ENCODE measurements at regions not wholly inside any gene's neighbourhood (a gene's known extent, or its start where the extent isn't known, plus 50 kb on each side); places are given as distances from the start of the nearest gene placed in this dataset.
"Not testable (repeated sequence)": the region's sequence is repeated elsewhere in the genome, so short reads cannot be mapped to it uniquely, and the experiment has no call there.

DNA sequence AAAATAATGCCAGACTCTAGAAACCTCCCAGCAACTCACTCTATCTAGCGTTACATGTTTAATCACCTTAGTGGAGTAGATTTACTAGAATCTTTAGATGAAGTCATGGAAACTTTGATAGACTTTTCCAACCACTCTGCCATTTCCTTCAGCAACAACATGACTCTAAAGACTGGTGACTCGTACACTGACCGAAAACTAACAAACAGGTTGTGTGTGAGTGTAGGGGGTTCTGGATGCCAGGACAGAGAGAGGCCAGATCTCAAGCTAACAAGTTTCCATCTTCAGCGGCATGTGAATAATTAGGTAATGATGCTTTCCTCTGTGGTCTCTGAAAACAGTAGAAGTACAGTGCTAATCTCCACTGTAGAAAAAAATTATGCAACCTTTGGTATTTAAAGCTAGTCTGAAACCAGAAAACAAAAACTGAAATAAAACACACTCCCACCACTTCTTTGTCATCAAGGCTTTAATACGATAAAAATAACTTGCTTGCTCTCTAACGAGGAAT, 286.4 kb downstream of the PRDM5 start:
- no peak for DNase-seq (ENCODE audit: low spot score)

DNA sequence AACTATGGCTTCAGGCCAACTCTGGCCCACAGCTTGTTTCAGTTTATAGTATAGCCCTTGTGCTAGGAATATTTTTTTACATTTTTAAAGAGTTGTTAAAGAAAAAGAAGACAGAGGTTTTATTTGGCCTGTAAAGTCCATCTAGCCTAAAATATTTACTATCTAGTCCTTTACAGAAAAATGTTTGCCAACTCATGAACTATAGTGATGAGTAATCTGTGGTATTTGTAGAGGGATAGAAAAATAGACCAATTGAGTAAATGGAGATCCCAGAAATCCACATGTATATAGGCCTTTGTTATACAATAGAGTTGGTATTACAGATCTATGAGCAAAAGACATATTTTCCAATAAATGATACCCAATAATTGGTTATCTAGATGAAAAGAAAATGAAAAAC, 288.7 kb downstream of the PRDM5 start:
- DNase-seq (ENCODE audit: low spot score): no peak

DNA sequence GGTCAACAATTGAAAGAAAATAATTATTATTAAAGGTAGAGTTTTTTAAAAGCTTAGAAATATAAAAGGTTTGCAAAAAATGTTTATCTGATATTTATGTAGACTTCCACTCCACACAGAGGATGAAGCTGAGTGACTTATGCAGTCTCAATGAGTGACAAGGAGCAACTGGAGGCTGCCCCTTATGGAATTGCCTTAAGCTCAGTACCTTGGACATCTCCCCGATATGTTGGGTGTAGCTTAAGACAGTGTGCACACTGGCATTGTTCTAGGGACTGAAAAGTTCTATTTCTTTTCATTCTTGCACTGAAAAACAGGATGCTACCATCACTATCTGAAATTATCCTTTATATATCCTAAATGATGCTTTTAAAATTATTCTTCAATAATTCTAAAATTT, 292.1 kb downstream of the PRDM5 start:
- no peak for DNase-seq (ENCODE audit: low spot score)

DNA sequence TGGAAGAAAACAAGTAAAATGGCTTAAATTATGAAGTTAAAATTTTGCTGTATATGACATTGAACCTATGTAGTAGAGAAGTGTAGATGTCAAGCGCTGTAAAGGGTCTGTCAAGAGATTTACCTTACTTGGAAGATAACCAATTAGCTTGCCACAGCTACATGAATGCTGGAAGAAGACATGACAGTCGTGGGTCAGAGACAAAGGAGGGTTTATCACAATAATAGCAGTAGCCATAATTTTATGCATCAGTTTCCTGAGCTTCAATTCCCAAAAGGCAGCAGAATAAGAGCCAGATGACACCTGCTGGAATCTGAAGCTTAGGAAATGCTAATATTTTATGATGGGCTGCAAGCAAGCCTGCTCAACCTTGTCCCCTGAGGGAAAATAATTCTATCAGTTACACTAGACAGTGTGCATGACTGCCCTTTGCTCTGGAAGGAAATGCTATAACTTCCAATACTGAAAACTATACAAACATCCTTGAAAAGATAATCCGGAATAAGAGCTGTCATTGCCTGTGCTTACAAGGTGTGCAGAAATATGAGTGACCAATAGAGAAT, 292.9 kb downstream of the PRDM5 start:
- no peak for DNase-seq (ENCODE audit: low spot score)

DNA sequence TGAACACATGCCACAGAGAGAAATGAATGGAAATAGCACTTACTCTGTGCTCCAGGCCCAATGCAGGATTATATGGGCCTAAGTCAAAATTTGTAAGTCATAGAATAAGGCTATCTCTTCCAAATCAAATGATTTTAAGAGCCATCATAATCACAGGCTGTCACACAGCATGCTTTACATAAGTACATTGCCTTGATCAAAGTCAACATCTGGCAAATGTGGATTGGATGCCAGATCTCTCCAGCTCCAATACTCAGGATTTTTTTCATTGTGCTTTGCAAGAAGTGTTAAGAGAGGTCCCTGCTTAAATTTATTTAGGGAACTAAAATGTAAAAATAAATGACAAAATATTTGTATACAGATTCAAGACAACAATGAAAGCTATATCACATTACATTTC, 299.9 kb downstream of the PRDM5 start:
- no peak for DNase-seq (ENCODE audit: low spot score)

DNA sequence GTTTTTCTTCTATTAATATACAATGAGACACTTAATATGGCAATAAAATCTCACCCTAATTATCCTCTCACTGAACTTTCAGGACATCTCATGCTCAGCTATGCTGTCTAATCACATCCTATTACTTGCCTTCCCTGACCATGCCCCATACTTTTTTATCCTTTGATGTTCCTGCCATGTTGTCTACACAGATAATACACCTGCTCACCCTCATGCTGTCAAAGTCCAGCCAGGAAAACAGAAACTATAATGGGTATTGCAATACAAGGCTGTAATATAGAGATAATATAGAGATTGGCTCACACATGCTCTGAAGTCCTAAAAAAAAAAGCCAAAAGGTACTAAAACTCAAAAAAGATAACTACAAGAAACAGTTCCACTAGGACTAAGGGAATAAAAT, 305.4 kb downstream of the PRDM5 start:
- DNase-seq (ENCODE audit: low spot score): no peak

DNA sequence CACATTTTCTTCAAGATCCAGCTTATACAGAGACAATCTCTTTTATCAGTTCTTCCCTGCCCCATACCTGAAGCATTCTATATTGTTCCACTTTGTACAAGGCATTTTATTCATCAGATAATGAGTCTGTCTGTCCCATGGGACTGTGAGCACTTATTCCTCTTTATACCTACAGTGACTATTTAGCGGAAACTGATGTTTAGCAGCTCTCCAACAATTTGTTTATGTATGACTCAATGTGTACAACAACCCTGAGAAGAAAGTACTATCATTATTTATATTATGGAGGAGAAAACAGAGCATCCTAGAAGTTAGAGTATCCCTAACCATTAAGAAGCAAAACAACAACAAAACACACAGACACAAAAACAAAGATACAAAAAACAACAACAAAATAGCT, 306.5 kb downstream of the PRDM5 start:
- DNase-seq (ENCODE audit: low spot score): no peak

DNA sequence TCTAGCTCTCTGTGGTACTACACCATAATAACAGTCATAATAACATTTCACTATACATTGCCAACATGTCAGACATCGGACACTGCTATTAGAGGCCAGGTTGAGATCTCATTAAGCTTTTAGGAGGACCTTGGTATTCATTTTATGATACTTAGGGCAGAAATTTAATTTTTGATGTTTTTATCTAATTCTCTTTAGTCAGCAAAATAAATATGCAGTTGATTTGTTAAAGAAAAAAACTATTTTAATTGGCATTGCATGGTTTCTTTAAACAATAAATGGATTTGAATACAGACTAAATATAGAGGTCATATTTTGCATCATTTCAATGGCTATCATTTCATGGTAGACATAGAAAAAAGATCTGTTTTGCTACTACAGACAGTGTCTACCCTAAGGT, 308.7 kb downstream of the PRDM5 start:
- DNase-seq (ENCODE audit: low spot score): no peak

DNA sequence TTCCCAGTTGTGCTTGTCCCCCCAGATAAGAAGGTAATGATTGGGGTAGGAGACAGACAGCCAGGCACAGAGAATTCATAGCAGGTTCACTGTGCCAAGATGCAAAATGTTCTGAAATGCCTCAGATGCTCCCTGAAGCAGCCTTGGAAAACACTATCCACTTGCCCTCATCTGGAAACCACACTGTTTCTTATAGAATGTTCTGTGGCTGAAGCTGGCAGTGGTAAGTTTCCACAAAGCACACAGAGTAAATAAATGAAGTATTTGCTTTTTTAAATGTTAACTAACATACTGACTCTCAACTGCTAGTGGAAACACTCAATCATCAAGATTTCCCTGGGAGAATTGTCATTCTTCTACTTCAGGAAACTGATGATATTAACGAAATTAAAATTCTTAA, 311.4 kb downstream of the PRDM5 start:
- DNase-seq (ENCODE audit: low spot score): no peak

DNA sequence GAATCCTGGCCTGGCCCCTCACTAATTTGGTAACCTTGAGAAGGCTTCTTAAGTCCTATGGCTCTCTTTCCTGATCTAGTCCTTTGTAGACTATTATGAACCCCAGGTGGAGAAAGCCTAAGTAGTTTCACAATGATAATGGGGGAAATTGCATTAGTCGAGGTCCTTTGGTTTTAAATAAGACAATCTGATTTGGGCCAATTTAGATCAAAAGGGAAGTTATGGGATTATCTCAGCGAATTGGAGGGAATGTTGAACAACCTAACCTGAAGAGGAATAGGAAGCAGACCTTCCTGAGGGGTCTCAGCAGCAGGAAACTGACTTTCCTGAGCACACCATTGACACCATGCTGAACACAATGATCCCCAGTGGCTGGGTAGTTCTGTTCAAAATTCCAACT, 331.5 kb downstream of the PRDM5 start:
- DNase-seq (ENCODE audit: low spot score): no peak

DNA sequence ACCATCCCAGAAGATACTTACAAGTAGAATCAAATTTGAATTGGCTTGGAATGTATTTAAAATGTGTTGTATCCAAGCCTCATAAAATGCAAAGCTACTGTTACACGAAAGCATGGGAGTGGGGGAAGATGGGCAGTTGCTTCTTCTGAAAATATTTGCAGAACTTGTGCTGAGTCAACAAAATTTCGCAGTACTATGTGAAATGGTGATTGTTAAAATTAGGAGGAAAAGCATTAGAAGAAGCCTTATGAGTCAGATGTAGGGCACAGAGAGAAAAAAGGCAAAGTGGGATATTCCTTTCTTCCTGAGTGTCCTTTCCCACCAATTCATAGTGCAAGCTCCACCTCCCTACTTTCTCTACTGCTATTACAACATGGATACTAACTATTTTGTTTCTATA, 332.7 kb downstream of the PRDM5 start:
- no peak for DNase-seq (ENCODE audit: low spot score)

DNA sequence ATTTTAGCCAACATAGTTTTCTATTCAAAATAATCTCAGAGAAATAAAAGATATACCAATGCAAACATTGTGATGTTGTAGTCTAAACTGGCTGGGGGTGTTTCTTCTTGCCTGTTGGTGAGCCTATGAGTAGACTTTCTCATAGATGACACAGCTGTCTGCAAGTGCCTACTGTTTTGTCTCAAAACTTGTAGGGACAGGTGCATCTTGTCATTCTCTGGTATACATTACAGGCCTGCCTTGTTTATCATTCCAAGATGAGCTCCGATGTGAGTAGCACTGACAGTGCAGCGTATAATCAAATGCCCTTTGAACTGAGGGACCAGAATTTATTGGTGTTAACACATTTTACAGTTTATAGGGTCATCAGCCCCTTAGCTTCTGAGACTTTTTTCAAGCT, 353.8 kb downstream of the PRDM5 start:
- no peak for DNase-seq (ENCODE audit: low spot score)

DNA sequence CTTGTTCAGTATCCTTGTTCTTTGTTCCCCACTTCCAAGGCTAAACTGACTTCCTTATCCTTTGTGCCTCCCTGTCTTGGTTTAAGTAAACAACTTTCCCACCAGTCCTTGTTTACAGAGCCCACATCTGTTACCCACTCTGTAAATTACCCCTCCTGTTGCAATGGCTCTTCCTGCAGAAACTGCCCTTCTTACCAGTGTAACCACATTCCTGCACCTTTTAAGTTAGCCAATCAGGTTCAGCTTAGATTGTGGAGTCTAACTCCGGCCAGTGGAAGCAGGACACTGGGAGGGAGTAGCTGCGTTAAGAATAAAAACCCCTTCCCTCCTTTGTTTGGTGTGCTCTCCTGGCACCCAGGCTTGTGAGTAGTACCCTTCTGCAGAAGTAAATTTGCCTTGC, 360.9 kb downstream of the PRDM5 start:
- DNase-seq (ENCODE audit: low spot score): no peak

DNA sequence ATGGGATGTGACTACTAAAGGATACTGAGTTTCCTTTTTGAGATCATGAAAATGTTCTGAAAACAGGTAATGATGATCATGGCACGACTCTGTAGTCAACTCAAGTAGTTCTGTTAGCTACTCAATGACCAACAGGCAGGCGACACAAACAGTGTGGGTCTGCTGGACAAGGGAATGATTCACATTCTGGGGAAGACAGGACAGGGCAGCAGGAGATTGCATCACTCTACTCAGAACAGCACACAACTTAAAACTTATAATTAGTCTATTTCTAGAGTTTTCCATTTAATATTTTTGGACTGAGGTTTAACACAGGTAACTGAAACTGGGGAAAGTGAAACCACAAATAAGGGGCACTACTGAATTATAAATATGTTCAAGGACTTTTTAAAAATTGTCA, 365.2 kb downstream of the PRDM5 start:
- no peak for DNase-seq (ENCODE audit: low spot score)

DNA sequence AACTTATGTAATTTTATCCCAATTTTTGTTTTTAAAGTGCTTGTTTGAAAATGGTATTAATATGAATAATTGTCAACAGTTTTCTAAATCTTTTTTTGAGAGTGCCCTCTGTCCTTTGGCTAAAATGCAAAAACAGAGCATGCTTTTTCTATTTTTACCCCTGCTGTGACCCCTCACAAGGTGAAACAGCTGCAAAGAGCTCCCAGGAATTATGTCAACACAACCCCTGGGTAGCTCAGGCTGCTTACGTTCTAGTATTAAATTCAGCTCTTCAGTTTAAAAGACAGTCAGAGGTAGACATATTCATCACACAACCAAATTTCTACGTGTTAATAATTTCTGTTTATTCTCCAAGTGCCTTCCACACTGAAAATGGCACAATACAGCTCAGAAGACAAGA, 367.5 kb downstream of the PRDM5 start:
- DNase-seq (ENCODE audit: low spot score): no peak

DNA sequence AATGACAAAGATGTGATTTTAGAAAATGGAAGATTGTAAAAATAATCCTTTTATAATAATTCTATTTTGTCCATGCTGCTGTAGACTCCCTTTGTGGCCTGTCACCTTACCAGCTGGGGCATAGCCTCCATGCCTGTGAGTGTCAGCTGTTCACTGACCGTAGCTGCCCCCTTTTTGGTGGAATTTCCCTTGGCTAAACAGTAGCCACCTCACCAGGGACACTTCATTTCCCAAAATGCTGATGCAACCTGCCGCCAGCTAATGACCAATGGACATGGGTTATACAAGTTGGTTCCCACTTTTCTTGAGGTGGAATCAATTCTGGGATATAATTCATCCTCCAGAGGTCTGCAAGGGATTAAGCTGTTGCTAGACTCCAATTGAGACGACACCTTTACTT, 368.4 kb downstream of the PRDM5 start:
- DNase-seq (ENCODE audit: low spot score): no peak

DNA sequence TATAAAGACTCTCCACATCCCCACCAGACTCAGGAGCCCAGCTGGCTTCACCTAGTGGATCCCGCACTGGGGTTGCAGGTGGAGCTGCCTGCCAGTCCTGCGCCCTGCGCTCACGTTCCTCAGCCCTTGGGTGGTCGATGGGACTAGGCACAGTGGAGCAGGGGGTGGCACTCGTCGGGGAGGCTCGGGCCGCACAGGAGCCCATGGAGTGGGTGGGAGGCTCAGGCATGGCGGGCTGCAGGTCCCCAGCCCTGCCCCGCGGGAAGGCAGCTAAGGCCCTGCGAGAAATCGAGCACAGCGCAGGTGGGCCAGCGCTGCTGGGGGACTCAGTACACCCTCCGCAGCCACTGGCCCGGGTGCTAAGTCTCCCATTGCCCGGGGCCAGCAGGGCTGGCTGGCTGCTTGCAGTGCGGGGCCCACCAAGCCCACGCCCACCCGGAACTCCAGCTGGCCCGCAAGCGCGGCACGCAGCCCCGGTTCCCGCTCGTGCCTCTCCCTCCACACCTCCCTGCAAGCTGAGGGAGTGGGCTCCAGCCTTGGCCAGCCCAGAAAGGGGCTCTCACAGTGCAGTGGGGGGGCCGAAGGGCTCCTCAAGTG, 371.8 kb downstream of the PRDM5 start:
- not testable (repeated sequence) for DNase-seq (ENCODE audit: low spot score)

DNA sequence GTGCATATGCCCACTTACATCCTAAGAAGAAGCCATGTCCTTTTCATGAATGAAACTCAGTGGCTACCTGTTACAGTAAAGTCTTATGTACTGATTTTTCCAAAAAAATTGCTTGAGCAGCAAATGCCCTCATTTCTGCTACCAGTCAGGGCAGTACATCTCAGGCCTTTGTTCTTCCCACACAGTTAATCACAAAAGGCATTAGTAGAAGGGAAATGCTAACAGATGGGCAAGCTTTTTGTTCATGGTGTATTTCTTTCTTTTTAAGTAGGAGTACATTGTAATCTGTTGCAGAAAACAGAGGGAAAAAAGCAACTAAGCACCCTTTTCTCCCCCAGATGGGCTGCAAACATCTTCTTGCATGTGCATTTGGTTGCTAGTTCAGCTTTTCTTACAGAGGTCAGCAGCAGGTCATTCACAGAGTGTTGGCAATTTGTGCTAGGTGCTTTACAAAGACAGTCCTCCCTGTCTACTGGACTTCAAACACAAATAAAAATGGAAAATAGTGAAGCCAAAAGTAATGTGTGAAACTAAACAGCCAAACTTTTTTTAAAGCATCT, 373.4 kb downstream of the PRDM5 start:
- no peak for DNase-seq (ENCODE audit: low spot score)

DNA sequence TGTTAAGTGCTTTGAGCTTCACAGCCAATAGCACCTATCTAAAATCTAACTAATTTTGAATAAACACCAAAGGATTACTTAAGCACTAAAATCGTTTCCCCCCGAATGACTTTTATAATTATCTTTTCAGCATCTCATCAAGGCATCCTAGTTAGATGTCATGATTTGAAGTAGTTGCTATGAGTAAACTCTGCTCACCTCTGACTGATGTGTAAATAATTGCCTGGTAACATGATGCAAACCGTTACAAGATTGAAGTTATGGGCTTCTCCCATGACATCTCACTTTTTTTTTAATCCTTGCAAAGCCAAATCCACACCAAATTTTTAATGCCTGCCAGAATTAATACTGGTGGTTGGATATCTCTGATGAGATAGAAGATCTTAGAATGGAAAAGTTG, 377.1 kb downstream of the PRDM5 start:
- DNase-seq (ENCODE audit: low spot score): no peak

DNA sequence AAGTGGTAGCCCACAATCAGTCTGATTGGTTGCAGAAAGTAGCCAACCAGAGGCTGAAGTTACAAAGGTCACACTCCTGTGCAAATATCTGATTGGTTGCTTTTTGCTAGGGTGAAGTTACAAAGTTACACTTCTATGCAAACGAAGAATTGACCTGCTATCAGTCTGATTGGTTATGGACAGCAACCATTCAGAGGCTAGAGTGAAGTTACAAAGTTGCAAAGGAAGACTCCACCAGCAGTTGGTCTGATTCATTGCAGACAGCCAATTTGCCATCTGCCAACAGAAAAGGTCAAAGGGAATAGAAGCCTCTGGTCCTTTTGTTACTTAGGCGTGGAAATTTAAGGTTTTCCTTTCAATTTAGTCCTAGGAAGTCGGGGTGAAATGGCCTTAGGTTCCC, 377.7 kb downstream of the PRDM5 start:
- DNase-seq (ENCODE audit: low spot score): no peak

DNA sequence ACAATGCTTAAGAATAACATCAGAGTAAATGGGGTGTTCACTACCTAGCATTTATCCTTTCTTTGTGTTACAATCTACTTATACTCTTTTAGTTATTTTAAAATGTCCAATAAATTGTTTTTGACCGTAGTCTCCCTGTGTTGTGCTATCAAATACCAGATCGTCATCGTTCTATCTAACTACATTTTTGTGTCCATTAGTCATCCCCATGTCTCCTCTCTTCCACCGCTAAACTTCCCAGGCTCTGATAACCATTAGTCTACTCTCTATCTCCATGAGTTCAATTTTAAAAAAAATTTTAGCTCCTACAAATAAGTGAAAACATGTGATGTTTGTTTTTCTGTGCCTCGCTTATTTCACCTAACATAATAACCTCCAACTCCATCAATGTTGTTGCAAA, 381.9 kb downstream of the PRDM5 start:
- DNase-seq (ENCODE audit: low spot score): no peak

DNA sequence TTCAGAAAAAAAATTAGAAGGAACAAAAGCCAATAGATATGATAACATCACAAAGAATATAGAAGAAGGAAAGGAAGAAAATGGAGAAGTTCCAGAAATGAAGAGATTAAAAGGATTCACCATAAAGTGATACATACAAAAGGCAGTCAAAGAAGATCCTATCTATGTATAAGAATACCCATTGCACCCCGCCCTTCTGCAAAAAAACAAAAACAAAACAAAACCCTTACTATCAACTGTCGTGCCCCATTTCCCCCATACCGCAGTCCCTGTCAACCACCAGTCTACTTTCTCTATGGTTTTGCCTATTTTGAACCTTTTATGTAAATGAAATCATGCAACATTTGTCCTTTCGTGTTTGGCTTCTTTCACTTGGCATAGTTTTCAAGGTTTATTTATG, 385.6 kb downstream of the PRDM5 start:
- no peak for DNase-seq (ENCODE audit: low spot score)

DNA sequence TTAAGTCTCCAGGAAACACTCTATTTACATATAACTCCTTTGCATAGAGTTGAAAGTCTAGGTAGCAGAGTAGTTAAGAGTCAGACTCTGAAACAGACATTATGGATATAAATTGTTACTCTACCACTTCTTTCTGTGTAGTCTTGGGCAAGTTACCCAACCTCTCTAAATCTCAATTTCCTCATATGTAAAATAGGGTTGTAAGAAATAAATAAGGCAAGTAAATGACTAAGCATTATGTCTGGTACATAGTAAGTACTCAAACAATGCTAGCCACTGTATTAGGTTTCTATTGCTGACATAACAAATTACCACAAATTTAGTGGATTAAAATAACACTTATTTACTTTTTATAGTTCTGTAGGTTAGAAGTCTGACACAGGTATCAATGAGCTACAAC, 394.1 kb downstream of the PRDM5 start:
- no peak for DNase-seq (ENCODE audit: low spot score)

DNA sequence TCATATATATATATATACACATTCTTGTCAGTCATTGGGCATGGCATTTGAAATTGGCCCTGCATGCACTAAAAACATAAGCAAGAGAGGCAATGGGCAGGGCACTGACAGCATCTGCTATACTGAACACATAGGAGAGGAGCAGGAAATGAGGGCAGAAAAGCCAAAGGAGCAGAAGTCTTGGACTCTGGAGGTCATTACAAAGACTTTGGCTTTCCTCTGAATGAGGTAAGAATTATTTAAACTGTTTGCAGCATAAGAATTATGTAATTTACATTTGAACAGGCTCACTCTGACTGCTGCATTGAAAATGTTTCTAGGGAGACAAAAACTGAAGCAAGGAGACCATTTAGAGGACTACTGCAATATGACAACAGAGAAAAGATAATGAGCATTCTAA, 396.5 kb downstream of the PRDM5 start:
- no peak for DNase-seq (ENCODE audit: low spot score)

Data from hepatic stellate cell (primary cell).